ENCODE measurements at regions not wholly inside any gene's neighbourhood (a gene's known extent, or its start where the extent isn't known, plus 50 kb on each side); places are given as distances from the start of the nearest gene placed in this dataset.
"Not testable (repeated sequence)": the region's sequence is repeated elsewhere in the genome, so short reads cannot be mapped to it uniquely, and the experiment has no call there.

- DNase-seq (ENCODE audit: low read depth) = no peak
Observed at GRCh38 chr7:96561892-96562291, 147.8 kb downstream of the SEM1 start.

DNA sequence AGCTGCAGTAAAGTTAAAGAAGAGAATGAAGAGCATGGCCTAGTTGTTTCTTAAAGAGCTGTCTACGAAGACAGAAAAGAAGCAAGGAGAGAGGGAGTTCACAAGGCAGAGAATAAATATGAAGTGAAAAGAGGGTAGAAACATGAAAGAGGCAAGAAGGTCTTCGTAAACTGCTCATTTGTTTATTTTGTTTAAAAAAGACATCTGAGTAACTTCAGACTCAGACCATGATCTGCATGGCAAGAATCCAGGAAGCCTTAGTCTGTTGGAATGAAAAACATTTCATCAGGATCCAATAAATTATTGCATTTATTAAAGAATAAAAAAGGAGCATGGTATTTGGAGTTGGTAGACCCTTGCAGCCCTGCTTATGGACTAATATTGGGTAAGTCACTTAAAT lies 151.1 kb downstream of the SEM1 start:
- DNase-seq (ENCODE audit: low read depth) = no peak

DNA sequence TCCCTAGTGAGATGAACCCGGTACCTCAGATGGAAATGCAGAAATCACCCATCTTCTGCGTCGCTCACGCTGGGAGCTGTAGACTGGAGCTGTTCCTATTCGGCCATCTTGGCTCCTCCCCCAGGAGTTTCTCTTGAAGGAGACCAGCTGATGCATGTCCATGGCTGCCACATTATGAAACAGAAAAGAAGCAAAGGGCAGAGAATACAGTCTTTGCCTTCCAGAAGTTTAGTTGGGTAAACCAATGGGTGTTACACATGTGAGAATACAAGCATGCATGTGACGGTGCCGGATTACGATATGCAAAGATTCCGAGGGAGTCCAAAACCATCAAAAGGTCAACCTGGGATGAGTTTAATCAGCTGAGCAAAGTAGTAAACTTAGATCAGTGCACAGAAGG lies 151.6 kb downstream of the SEM1 start:
- no peak for DNase-seq (ENCODE audit: low read depth)

- DNase-seq (ENCODE audit: low read depth) = not testable (repeated sequence)
Observed at GRCh38 chr7:96557598-96557997, 152.0 kb downstream of the SEM1 start.

DNA sequence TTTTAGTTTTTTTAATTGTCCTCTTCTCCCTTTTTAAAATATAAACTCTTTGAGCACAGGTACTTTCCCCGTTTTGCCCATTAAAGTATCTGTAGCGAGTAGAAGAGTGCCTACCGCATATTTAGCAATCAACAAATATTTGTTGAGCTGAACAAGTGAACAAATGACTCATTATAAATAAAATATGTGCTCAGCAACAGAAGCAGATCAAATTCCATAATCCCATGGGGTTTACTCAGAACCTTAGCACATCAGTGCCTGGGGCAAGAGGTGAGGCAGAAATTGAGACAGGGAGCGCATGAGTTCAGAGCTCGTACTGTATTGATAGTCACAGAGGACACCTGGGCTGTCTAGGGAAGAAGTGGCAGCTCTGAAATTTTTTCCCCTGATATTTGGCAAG lies 161.0 kb downstream of the SEM1 start:
- DNase-seq (ENCODE audit: low read depth) = peak; percentile 2

DNA sequence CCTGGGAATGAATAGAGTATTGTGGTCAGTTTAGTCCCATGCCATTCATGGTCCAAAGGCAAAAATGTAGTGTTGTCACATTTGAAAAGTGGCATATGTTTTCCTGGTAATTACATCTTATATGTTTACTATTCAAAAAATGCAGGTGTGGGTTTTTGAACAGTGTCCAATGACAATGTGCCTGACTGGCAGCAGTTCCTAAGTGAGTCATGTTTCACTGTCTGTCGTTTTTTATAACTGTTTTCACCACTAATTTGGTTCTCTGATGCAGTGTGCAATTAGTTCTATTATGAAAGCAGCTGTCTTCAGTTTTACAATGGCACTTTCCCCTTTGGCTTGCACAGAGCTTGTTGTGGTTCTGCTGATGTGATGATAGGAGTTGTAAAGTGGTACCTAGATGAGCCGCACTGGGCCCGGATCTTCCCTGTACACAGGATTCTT lies 162.3 kb downstream of the SEM1 start:
- DNase-seq (ENCODE audit: low read depth) = peak; percentile 4

GRCh38 chr7:96546426-96546825 lies 163.2 kb downstream of the SEM1 start:
- DNase-seq (ENCODE audit: low read depth) = no peak

GRCh38 chr7:96539471-96539870 lies 170.2 kb downstream of the SEM1 start:
- DNase-seq (ENCODE audit: low read depth) = no peak

DNA sequence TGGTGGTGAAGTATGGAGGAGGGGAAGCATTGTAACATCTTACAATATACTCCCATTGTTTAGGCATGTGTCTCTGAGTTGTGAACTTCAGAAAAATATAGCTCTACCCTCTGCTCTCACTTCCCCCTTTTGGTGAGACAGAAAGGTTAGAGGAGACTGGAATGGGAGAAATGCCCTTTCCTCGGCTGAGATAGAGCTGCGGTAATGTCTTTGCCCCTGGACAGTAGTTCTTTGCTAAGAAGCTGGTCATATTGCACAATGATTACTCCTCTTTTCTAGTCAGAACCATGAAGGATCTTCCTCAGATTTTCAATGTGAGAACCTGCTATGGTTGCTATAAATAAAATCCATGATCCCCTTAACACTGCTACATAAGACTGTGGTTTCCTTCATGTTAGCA lies 171.0 kb downstream of the SEM1 start:
- DNase-seq (ENCODE audit: low read depth) = no peak

GRCh38 chr7:96534221-96534620 lies 175.4 kb downstream of the SEM1 start:
- no peak for DNase-seq (ENCODE audit: low read depth)

- DNase-seq (ENCODE audit: low read depth) = no peak
Observed at GRCh38 chr7:96532428-96532935, 177.2 kb downstream of the SEM1 start.

- no peak for DNase-seq (ENCODE audit: low read depth)
Observed at GRCh38 chr7:96531331-96531730, 178.3 kb downstream of the SEM1 start.

DNA sequence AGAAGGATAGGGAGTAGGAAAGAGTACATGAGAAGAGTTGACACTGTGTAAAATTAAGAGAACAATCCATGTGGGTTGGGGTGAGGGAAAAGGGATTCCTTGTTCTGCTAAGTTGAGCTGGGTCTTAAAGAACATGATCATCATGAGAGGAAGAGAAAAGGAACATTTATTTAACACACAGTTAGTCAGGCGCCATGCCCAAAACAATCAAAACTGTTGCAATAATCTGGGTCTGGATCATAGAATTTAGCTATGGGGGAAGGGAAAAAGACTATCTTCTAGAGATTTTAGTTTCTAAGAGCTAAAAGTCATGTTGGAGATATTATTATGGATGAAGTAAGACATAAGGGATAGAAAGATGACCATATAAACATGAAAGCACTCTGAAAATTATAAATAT lies 178.9 kb downstream of the SEM1 start:
- DNase-seq (ENCODE audit: low read depth) = no peak

- no peak for DNase-seq (ENCODE audit: low read depth)
Observed at GRCh38 chr7:96527133-96527827, 182.4 kb downstream of the SEM1 start.

- no peak for DNase-seq (ENCODE audit: low read depth)
Observed at GRCh38 chr7:96526496-96526895, 183.2 kb downstream of the SEM1 start.

- no peak for DNase-seq (ENCODE audit: low read depth)
Observed at GRCh38 chr7:96521068-96521894, 188.4 kb downstream of the SEM1 start.

DNA sequence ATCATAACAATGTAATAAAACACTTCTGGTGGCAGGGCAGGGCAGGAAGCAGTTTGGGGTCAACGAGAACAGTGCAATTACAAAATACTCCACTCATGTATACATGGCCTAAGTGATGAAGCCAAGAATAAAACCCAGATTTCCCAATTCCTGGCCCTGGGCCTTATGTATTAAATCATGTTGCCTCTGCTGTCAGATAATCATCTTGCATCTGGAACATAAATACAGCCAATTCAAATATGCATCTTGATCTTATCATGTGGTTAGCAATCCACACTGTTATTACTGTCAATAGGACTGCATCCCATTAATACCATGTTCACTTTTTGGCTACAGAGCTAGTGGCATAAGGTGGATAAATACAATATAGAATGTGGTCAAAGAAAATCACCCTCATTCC lies 186.5 kb upstream of the SLC25A13 start:
- DNase-seq (ENCODE audit: low read depth) = no peak

DNA sequence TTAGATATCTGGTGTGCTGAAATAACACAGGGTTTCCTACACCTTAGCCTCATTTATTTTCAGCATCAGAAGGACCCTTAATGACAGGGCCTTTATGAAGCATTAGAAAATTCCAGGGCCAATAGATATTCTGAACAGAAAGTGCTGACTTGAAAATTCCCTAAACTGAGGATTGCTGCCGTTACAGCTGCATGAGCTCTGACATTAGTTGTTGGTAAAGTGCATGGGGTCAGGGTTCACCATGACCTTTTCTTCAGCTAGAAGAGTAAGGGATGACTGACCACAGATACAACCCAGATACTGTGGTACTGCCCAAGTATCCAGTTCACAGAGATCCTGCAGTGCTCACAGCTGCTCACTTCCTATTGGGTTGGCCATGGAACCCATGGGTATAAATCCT lies 181.7 kb upstream of the SLC25A13 start:
- DNase-seq (ENCODE audit: low read depth) = no peak

DNA sequence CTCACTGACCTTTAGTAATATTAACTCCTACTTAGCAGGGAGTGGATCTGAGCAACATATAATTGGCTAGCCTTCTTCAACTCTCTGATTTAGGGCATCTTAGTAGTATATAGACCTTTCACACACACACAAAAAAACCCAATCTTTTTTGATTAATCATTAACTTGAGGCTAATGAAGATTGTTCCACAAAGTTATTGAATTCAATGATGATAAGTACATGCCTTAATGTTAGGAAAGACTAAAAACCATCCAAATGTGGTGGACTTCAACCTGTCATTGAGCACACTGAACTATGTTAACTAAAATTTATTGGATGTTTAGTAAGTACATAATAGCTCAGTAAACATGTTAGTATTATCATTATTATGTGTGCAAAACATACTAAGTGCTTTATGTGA lies 179.4 kb upstream of the SLC25A13 start:
- DNase-seq (ENCODE audit: low read depth) = no peak

DNA sequence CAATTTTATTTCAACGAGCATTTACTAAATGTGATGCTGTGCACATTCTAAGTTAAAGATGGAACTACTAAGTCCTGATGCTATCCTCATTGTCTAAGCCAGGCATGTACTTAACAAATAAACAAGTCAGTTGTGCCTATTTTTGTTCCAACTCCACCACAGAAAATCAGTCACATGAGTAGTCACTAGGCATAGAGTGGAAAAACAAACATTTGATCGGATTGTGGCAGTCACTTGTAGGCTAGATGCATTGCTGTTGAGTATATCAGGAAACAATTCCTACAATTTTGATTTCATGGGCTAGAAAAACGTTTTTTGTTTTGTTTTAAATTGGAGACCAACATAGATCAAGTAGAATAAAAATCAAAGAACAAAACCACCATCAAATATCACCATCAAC lies 177.6 kb upstream of the SLC25A13 start:
- no peak for DNase-seq (ENCODE audit: low read depth)

DNA sequence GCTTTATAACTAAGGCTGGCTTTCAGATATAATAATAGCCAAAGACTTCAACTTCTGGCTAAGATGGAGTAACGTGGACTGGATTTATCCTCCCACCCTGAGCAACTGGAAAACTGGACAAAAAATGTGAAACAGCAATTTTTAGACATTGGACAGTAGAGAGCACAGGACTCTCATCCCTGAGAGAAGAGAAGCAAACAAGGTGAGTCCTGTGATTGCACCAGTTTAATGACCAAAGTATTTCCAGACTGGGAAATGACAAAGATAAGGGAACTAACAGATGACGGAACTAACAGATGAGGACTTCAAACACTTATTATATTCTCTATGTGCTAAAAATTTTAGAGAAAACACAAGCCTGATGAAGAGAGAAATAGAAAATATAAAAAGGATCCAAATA lies 175.7 kb upstream of the SLC25A13 start:
- DNase-seq (ENCODE audit: low read depth) = no peak

DNA sequence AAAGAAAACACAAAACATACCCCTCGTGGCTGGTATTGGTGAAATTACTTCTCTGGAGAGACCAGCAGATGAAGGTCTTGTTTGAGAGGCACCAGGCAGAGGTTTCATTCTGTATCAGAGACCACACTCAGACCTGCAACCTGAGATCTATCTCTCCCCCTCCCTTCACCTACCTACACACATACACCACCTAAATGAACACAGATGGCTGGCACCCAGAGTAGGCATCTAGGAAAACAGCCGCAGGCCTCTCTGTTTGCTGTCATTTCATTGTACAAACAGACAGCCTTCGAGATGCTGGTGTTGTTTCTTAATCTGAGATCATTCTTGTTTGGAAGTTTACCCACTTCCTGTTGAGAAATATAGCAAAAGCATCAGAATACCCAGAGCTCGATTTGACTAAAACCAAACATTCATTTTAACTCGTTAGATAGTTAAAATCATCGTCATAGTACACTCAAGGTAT lies 173.9 kb upstream of the SLC25A13 start:
- DNase-seq (ENCODE audit: low read depth) = no peak

- no peak for DNase-seq (ENCODE audit: low read depth)
Observed at GRCh38 chr7:96486681-96487080, 164.8 kb upstream of the SLC25A13 start.
